SK-N-SH treated with all-trans-retinoic acid at 6 μM for 48 hours (cell line): ENCODE measurements at regions not wholly inside any gene's neighbourhood (a gene's known extent, or its start where the extent isn't known, plus 50 kb on each side); places are given as distances from the start of the nearest gene placed in this dataset.

Experiments
- ARNTL ChIP-seq: fragments of 450-650 bp; formaldehyde crosslinking; IDR thresholded peaks from 2 replicates; pipeline ENCODE4 v1.5.0; 2020; ENCODE audit warnings: low read depth, mild to moderate bottlenecking, moderate library complexity, borderline replicate concordance
- TCF4 ChIP-seq: fragments of 250-450 bp; sonication (Bioruptor Pico); IDR thresholded peaks from 2 replicates; pipeline ENCODE4 v1.8.0; 2021; ENCODE audit warnings: mild to moderate bottlenecking, moderate library complexity, borderline replicate concordance
- ZNF70 ChIP-seq: fragments of 450-650 bp; formaldehyde crosslinking; IDR thresholded peaks from 2 replicates; pipeline ENCODE4 v1.5.0; 2020; ENCODE audit warnings: mild to moderate bottlenecking, moderate library complexity

DNA sequence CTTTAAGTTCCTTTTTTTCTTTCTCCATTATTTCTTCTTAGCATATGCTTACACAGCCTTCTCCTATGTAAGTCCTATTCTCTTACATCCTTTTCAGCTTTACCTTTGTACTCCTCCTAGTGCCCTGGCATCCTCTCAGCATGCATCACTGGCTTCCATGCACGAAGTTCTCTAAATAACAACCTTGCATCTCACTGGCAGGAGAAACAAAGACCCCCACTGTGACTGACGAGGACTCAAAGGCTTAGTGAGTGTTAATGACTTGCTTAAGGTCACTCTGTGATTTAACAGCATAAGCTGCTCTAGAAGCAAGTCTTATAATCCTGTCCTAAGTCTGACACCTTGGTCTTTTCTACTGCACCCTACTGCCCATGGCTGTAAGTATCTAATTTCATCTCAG lies 1236.0 kb upstream of the CELF4 start:
- TF ChIP-seq TCF4 (CRISPR knock-in tag): no peak
- no peak for TF ChIP-seq ARNTL (CRISPR knock-in tag)
- no peak for TF ChIP-seq ZNF70 (CRISPR knock-in tag)
